ES-I3 (cell line): ENCODE measurements at regions not wholly inside any gene's neighbourhood (a gene's known extent, or its start where the extent isn't known, plus 50 kb on each side); places are given as distances from the start of the nearest gene placed in this dataset.

ENCODE experiments used
- H3K36me3 ChIP-seq: 2 replicates; pipeline ENCODE4 v1.6.1; 2013; ENCODE audit warnings: mild to moderate bottlenecking, low read length, control low read depth, moderate library complexity; ENCODE audit not compliant: insufficient read depth
- H3K4me1 ChIP-seq: 2 replicates; pipeline ENCODE4 v1.6.1; 2013; ENCODE audit warnings: mild to moderate bottlenecking, control low read depth, low read length; ENCODE audit not compliant: insufficient read depth
- H3K9ac ChIP-seq: 2 replicates; pipeline ENCODE4 v1.6.1; 2013; ENCODE audit warnings: low read depth, mild to moderate bottlenecking, low read length, moderate library complexity
- H3K9me3 ChIP-seq: 2 replicates; pipeline ENCODE4 v1.6.1; 2013; ENCODE audit warnings: mild to moderate bottlenecking, low read length, moderate library complexity; ENCODE audit not compliant: control insufficient read depth, insufficient read depth

DNA sequence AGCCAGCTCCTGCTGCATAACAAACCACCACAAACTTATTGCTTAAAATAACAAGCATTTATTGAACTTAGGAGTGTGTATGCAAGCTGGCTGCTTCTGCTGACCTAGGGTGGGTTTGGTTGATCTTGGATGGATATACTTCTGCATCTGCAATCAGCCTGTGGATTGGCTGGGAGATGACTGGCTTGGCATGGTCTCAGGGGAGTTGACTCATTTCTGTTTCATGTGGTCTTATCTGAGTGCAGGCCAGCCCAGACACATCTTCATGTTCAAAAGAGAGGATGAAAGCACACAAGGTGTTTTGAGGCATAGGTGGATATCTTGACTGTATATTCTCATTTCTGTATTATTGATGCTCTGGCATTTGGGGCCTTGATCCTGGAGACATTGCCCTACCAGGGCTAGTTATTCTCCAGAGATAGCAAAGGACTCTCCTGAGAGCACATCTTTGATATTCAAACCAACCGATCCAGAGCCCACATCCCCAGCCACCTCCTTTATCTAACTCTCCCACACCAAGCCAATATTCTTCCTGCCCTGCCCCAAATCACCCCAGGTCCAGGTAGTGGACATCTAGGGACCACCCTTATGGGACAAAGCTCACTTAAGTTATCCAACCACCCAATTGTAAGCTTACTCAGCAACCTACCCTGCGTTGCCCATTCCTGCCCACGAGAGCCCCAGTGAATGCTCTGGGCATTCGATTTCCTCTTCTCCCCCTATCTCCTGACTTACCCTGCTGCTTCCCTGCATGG lies 350.8 kb downstream of the PTPRU start:
- Histone ChIP-seq H3K4me1 (no peaks in the 10 kb centered on the region), H3K9me3 (no peaks in the 10 kb centered on the region; the same call in 1 of the 2 replicates), H3K36me3 (no peaks in the 10 kb centered on the region), H3K9ac (no peak overlapping the region)

DNA sequence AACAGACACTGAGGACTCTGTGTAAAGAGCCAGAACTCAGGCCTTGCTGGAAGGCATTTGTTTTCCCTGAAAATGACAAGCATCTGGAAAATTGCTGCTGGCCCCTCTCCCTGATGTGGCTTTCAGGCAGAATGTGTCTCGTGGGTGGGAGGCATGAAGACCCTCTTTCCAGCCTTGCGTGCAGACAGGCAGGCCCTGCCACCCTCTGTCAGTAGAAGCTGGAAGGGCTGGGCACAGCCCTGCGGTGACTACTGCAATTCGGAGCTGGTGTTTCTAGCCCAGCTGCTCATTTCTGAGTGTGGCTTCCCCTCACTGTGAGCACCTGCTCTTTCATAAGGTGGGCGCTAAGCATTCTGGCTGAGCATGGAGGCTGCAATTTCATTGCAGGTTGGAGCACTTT lies 349.9 kb downstream of the PTPRU start:
- Histone ChIP-seq H3K36me3 (no peaks in the 10 kb centered on the region), H3K4me1 (no peaks in the 10 kb centered on the region), H3K9ac (no peak overlapping the region), H3K9me3 (no peaks in the 10 kb centered on the region; the same call in 1 of the 2 replicates)

DNA sequence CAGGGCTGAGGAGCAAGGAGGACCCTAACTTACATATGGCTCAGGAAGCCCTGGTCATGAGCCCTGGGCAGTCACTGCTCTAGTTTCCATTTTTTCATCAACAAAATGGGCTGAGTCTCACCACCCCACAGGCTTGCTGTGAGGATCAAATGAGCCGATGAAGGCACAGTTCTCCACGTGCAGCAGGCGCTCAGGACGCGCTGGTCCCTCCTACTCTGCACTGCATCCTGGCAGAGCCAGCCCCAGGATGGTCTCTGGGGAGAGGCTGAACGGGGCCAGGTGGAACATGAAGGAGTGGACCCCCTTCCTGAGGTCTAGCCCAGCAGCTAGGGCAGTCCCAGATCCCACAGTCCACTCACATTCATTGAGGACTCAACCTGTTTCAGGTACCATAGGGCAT lies 349.3 kb downstream of the PTPRU start:
- no peaks in the 10 kb centered on the region for H3K4me1 ChIP-seq
- no peaks in the 10 kb centered on the region; the same call in 1 of the 2 replicates for H3K9me3 ChIP-seq
- no peak overlapping the region for H3K9ac ChIP-seq
- no peaks in the 10 kb centered on the region for H3K36me3 ChIP-seq

- H3K9ac ChIP-seq = no peak overlapping the region
- no peaks in the 10 kb centered on the region for H3K36me3 ChIP-seq
- no peaks in the 10 kb centered on the region for H3K9me3 ChIP-seq
- no peaks in the 10 kb centered on the region for H3K4me1 ChIP-seq
Measured at GRCh38 chr1:29585201-29585600, 348.9 kb downstream of the PTPRU start.

DNA sequence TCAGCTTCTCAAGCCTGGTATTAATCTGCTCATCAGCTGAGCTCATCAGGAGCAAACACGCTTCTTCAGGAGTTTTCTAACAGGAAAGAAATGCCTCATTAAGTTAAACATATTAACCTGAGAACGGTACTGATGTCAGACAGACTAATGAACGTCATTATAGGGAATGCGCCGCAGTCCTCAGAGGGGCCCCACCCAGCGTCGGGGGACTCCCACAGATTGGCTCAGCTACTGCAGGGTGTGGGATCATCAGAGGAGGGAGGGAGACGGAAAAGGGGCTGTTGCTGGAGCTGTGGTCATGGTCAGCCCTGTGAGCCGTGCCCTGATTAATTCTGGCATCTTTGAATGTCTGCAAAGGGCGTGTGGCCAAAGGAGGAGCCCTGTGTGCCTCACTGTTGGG lies 348.5 kb downstream of the PTPRU start:
- no peaks in the 10 kb centered on the region for H3K9me3 ChIP-seq
- no peak overlapping the region for H3K9ac ChIP-seq
- no peaks in the 10 kb centered on the region for H3K36me3 ChIP-seq
- no peaks in the 10 kb centered on the region for H3K4me1 ChIP-seq

DNA sequence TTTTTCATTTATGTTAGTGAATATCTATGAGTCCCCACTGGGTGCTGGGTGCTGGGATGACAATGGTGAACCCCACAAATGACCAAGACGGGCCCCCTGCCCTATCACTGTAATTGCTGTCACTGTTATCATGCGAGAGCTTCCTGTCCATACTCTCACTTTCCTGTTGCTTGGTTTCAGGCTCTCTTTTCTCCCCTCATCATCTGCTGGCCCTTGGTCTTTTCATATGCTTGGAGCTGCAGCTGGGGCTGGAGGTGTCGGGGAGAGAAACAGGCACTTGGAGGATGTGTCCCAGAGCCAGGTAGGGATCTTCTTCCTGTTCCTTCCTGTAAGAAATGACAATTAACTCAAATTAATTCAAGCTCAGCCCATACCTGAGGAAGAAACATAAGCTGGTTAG lies 348.0 kb downstream of the PTPRU start:
- no peak overlapping the region for H3K9ac ChIP-seq
- no peaks in the 10 kb centered on the region for H3K9me3 ChIP-seq
- no peaks in the 10 kb centered on the region for H3K4me1 ChIP-seq
- H3K36me3 ChIP-seq = no peaks in the 10 kb centered on the region

- Histone ChIP-seq H3K36me3 (no peaks in the 10 kb centered on the region), H3K9me3 (no peaks in the 10 kb centered on the region), H3K4me1 (no peaks in the 10 kb centered on the region), H3K9ac (no peak overlapping the region)
Measured at GRCh38 chr1:29583727-29584126, 347.4 kb downstream of the PTPRU start.

GRCh38 chr1:29581256-29581655 lies 344.9 kb downstream of the PTPRU start:
- no peaks in the 10 kb centered on the region for H3K9me3 ChIP-seq
- H3K36me3 ChIP-seq = no peaks in the 10 kb centered on the region
- no peaks in the 10 kb centered on the region for H3K4me1 ChIP-seq
- no peak overlapping the region for H3K9ac ChIP-seq

DNA sequence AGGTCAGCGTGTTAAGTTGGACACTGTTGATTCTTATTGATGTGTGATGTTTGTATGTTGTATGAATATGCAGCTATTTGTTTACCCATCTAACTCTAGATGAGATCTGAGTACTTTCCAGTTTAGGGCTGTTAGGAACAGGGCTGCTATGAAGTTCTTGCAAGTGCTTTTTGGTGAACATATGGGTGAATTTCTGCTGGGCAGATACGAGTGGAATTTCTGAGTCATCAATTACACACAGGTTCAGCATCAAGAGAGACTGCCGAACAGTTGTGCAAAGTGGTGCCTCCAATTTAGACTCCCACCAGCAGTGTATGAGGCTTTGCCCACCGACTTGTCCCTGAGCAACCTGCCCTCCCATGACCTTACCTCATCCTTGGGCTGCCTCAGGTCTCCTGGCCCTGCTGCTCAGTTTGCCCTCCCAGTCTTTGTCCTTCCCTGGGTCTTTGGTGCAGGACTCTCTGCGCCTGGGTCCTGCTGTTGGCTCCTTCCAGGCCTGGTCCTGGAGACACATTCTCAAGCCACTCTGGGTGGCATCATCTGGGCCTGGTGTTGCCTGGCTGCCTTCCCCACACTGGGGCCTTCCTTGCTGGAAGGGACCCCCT lies 343.6 kb downstream of the PTPRU start:
- H3K9ac ChIP-seq = no peak overlapping the region
- H3K4me1 ChIP-seq = no peaks in the 10 kb centered on the region
- no peaks in the 10 kb centered on the region for H3K36me3 ChIP-seq
- H3K9me3 ChIP-seq = no peaks in the 10 kb centered on the region

DNA sequence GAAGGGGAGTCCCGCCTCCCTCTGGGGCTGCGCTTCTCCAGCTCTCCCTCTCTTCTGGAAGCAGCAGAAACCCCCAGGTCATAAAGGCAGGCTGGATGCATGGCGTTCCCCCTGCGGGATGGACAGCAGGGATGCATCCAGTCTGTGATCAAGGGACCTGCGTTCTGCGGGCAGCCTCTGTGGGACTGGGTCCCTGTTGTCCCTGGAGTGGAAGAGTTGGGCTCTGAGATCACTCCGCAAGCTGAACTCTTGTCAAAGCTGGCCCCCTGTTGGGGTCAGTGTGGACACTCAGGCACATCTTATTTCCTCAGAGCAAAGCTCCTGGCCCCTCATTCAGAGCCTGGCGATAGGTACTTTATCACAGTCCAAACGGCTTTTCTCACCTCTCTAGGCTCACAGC lies 341.2 kb downstream of the PTPRU start:
- no peaks in the 10 kb centered on the region for H3K4me1 ChIP-seq
- no peaks in the 10 kb centered on the region for H3K9me3 ChIP-seq
- no peak overlapping the region for H3K9ac ChIP-seq
- no peaks in the 10 kb centered on the region for H3K36me3 ChIP-seq

GRCh38 chr1:29576510-29576909 lies 340.2 kb downstream of the PTPRU start:
- Histone ChIP-seq H3K4me1 (no peaks in the 10 kb centered on the region), H3K36me3 (no peaks in the 10 kb centered on the region), H3K9me3 (no peaks in the 10 kb centered on the region), H3K9ac (no peak overlapping the region)

GRCh38 chr1:29575826-29576225 lies 339.5 kb downstream of the PTPRU start:
- Histone ChIP-seq H3K36me3 (no peaks in the 10 kb centered on the region), H3K4me1 (no peaks in the 10 kb centered on the region), H3K9ac (no peak overlapping the region), H3K9me3 (no peaks in the 10 kb centered on the region)

- H3K9me3 ChIP-seq = no peaks in the 10 kb centered on the region
- no peak overlapping the region for H3K9ac ChIP-seq
Measured at GRCh38 chr1:29575277-29575676, 339.0 kb downstream of the PTPRU start.

DNA sequence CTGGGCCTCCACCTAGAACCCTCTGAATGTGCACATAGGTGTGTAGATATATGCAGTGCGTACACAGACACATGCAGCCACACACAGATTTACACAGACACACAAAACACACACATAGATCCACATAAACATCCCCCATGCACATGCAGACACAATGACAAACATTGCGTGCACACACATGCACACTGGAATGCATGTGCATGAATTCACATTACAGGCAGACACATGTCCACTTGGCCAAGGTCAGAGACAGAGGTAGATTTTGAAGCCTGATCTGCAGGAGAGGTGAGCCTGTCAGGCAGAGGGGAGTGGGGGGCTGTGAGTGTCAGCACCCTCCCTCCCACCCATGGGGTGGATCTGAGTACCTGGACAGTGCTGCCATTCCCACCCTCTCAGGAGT lies 338.5 kb downstream of the PTPRU start:
- Histone ChIP-seq H3K36me3 (no peaks in the 10 kb centered on the region), H3K9me3 (no peaks in the 10 kb centered on the region), H3K9ac (no peak overlapping the region)

More at GRCh38 chr1:29575277-29575676, 339.0 kb downstream of the PTPRU start:
- no peaks in the 10 kb centered on the region for H3K36me3 ChIP-seq
- no peaks in the 10 kb centered on the region for H3K4me1 ChIP-seq

GRCh38 chr1:29569971-29570634 lies 333.8 kb downstream of the PTPRU start:
- H3K36me3 ChIP-seq = no peaks in the 10 kb centered on the region
- no peaks in the 10 kb centered on the region for H3K4me1 ChIP-seq
- no peak overlapping the region for H3K9ac ChIP-seq
- H3K9me3 ChIP-seq = peaks cover 2% of the 10 kb centered on the region; the same call in 1 of the 2 replicates

More for the DNA sequence above, 338.5 kb downstream of the PTPRU start:
- no peaks in the 10 kb centered on the region for H3K4me1 ChIP-seq
